ENCODE measurements at regions not wholly inside any gene's neighbourhood (a gene's known extent, or its start where the extent isn't known, plus 50 kb on each side); places are given as distances from the start of the nearest gene placed in this dataset.

DNA sequence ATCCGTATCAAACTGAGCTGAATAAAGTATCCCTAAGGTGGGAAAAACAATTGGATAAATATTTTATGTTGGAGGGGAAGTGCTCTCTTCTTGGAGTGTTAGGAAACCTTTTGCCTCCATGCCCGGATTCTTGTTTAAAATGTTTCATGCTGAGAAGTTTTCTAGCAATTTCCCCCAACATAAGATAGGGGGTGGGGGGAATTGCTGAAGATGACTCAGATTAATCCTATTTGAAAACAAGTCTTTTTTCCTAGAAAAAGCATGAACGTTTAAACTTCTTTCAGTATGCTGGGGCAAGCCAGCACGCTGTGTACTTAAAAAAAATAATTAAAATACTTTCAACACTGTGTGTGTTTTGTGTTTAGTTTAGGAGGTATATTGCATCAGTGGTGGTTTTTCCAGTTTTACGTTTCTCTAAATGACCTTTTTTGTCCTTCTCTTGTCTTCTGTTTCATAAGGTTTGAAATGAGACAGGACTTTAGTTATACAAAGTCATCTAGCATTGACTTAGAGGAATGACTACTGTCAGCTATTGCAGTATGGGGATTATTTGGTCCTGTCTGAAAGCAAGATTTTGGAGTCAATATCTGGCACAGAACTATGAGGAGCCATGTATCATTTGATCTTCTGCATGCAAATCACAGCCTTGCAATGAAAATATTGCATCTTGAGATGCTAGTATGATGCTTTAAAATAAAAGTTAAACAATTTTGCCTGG is 295.9 kb downstream of the GATA3 start:
- TF ChIP-seq, protein P1, sequence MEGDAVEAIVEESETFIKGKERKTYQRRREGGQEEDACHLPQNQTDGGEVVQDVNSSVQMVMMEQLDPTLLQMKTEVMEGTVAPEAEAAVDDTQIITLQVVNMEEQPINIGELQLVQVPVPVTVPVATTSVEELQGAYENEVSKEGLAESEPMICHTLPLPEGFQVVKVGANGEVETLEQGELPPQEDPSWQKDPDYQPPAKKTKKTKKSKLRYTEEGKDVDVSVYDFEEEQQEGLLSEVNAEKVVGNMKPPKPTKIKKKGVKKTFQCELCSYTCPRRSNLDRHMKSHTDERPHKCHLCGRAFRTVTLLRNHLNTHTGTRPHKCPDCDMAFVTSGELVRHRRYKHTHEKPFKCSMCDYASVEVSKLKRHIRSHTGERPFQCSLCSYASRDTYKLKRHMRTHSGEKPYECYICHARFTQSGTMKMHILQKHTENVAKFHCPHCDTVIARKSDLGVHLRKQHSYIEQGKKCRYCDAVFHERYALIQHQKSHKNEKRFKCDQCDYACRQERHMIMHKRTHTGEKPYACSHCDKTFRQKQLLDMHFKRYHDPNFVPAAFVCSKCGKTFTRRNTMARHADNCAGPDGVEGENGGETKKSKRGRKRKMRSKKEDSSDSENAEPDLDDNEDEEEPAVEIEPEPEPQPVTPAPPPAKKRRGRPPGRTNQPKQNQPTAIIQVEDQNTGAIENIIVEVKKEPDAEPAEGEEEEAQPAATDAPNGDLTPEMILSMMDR (IDR thresholded peaks at IDR 0.05; ENCODE audit: insufficient read depth, low read depth, low read length), result no peak
- TF ChIP-seq EZH2 (IDR thresholded peaks at IDR 0.05; ENCODE audit: insufficient read depth, low read length), result no peak
